Trophoblast cell (in vitro differentiated cells and primary cell): ENCODE measurements at regions not wholly inside any gene's neighbourhood (a gene's known extent, or its start where the extent isn't known, plus 50 kb on each side); places are given as distances from the start of the nearest gene placed in this dataset.

Source experiments
- DNase-seq, 2 donors: peaks; one replicate each; pipeline ENCODE4 v3.0.0-alpha.2; 2016
- H2AFZ ChIP-seq: 2 replicates; pipeline ENCODE4 v1.6.1; 2013; ENCODE audit warnings: low read length, moderate library complexity, mild to moderate bottlenecking; ENCODE audit not compliant: insufficient read depth, poor library complexity
- H2AK5ac ChIP-seq: 2 replicates; pipeline ENCODE4 v1.6.1; 2013; ENCODE audit warnings: mild to moderate bottlenecking, low read length
- H2BK120ac ChIP-seq: 2 replicates; pipeline ENCODE4 v1.6.1; 2013; ENCODE audit warnings: low read length, mild to moderate bottlenecking, moderate library complexity; ENCODE audit not compliant: insufficient read depth, poor library complexity
- H2BK12ac ChIP-seq: 2 replicates; pipeline ENCODE4 v1.6.1; 2013; ENCODE audit warnings: mild to moderate bottlenecking, low read length, moderate library complexity
- H2BK5ac ChIP-seq: 2 replicates; pipeline ENCODE4 v1.6.1; 2013; ENCODE audit warnings: low read length, low read depth, moderate library complexity, mild to moderate bottlenecking; ENCODE audit not compliant: poor library complexity
- H3K14ac ChIP-seq: 2 replicates; pipeline ENCODE4 v1.6.1; 2013; ENCODE audit warnings: mild to moderate bottlenecking, low read length
- H3K18ac ChIP-seq: 2 replicates; pipeline ENCODE4 v1.6.1; 2013; ENCODE audit warnings: mild to moderate bottlenecking, low read length
- H3K23ac ChIP-seq: 2 replicates; pipeline ENCODE4 v1.6.1; 2013; ENCODE audit warnings: low read length
- H3K27ac ChIP-seq: 2 replicates; pipeline ENCODE4 v1.5.1; 2013; ENCODE audit warnings: low read depth, mild to moderate bottlenecking, inconsistent platforms, low read length, moderate library complexity
- H3K27me3 ChIP-seq: 2 replicates; pipeline ENCODE4 v1.6.1; 2013; ENCODE audit warnings: inconsistent platforms, mild to moderate bottlenecking, low read length, moderate library complexity; ENCODE audit not compliant: insufficient read depth
- H3K36me3 ChIP-seq, 2 experiments: 1 replicate in 1 of 2; 2 replicates in 1 of 2; pipeline ENCODE4 v1.6.1; 2013; ENCODE audit warnings: low read length in 2 of 2, mild to moderate bottlenecking in 2 of 2, moderate library complexity in 1 of 2; ENCODE audit not compliant: insufficient read depth in 2 of 2, control insufficient read depth in 1 of 2
- H3K4ac ChIP-seq: 2 replicates; pipeline ENCODE4 v1.6.1; 2013; ENCODE audit warnings: low read depth, mild to moderate bottlenecking, low read length, moderate library complexity
- H3K4me1 ChIP-seq, 2 experiments: 1 replicate in 1 of 2; 2 replicates in 1 of 2; pipeline ENCODE4 v1.6.1; 2013; ENCODE audit warnings: low read length in 2 of 2, mild to moderate bottlenecking in 2 of 2, moderate library complexity in 1 of 2; ENCODE audit not compliant: insufficient read depth in 2 of 2, control insufficient read depth in 1 of 2
- H3K4me2 ChIP-seq: 2 replicates; pipeline ENCODE4 v1.6.1; 2013; ENCODE audit warnings: inconsistent platforms, mild to moderate bottlenecking, low read length, moderate library complexity
- H3K4me3 ChIP-seq: 2 replicates; pipeline ENCODE4 v1.5.1; 2013; ENCODE audit warnings: mild to moderate bottlenecking, low read depth, low read length, inconsistent platforms
- H3K79me1 ChIP-seq: one replicate; pipeline ENCODE4 v1.6.1; 2013; ENCODE audit warnings: low read length
- H3K79me2 ChIP-seq: 2 replicates; pipeline ENCODE4 v1.6.1; 2013; ENCODE audit warnings: low read length, mild to moderate bottlenecking; ENCODE audit not compliant: control insufficient read depth, insufficient read depth, poor library complexity
- H3K9ac ChIP-seq: 2 replicates; pipeline ENCODE4 v1.6.1; 2013; ENCODE audit warnings: mild to moderate bottlenecking, low read length
- H3K9me3 ChIP-seq: 2 replicates; pipeline ENCODE4 v1.6.1; 2013; ENCODE audit warnings: low read depth, mild to moderate bottlenecking, control low read depth, inconsistent platforms, low read length; ENCODE audit not compliant: insufficient read depth
- H4K12ac ChIP-seq: 2 replicates; pipeline ENCODE4 v1.6.1; 2013; ENCODE audit warnings: low read depth, mild to moderate bottlenecking, low read length, moderate library complexity
- H4K8ac ChIP-seq: 2 replicates; pipeline ENCODE4 v1.6.1; 2013; ENCODE audit warnings: low read depth, mild to moderate bottlenecking, low read length, moderate library complexity
- H4K91ac ChIP-seq: one replicate; pipeline ENCODE4 v1.6.1; 2013; ENCODE audit warnings: low read depth, mild to moderate bottlenecking, low read length, moderate library complexity
- WGBS: extraction: QIAGEN DNeasy Blood & Tissue Kit; methylation state at CpG from one replicate; pipeline ENCODE4 v1.1.7; 2013; ENCODE audit warnings: missing lambda C conversion rate; ENCODE audit not compliant: insufficient read length, insufficient coverage; ENCODE audit errors: extremely low coverage; 5-methylcytosine and 5-hydroxymethylcytosine counted together

DNA sequence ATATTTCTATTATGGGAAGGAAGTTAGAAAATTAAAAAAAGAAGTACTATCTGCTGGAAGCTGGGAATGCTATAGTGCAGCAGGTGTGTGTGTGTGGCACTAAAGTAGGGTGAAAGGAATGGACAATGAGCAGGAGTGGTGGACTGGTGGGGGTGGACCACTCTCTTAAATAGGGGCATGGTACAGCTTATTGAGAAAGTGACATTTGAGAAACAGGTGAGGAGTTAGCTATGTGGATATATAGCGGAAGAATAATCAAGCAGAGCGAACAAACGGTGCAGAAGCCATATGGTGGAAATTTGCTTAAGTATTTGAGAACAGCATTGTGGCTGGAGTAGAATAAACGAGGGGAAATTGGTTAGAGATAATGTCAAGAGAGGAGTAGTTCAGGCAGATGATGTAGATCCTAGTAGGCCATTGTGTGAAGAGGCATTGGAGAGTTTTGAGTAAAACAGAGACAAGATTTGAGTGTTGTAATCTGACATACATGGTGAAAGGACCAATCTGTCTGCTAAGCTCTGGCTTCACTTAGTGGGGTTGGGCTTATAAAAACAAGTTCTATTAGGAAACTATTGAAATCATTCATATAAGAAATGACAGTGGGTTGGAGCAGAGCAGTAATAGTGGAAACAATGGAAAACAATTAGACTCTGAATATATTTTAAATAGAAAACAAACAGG, 149.2 kb upstream of the SYT10 start:
- Histone ChIP-seq H3K79me2 (no peaks in the 10 kb centered on the region), H3K4me1 (peaks cover 6% of the 10 kb centered on the region in 2 experiments), H3K18ac (peak overlapping the region; percentile 77), H2BK120ac (peak overlapping the region; percentile 57), H3K36me3 (no peaks in the 10 kb centered on the region), H3K14ac (no peak overlapping the region), H4K8ac (no peak overlapping the region), H3K4me2 (no peak overlapping the region), H2AFZ (no peak overlapping the region), H2BK12ac (peak overlapping the region; percentile 86), H2AK5ac (no peak overlapping the region), H2BK5ac (peak overlapping the region; percentile 77), H3K9me3 (no peaks in the 10 kb centered on the region), H3K27ac (no peak overlapping the region), H4K12ac (no peak overlapping the region), H4K91ac (peak overlapping the region; percentile 47), H3K9ac (no peak overlapping the region), H3K4me3 (no peak overlapping the region), H3K27me3 (no peaks in the 10 kb centered on the region), H3K23ac (no peak overlapping the region), H3K79me1 (no peaks in the 10 kb centered on the region), H3K4ac (peak overlapping the region; percentile 44)
- 100% methylated on average over 1 of the region's 4 CpGs for WGBS
- no peak for DNase-seq

DNA sequence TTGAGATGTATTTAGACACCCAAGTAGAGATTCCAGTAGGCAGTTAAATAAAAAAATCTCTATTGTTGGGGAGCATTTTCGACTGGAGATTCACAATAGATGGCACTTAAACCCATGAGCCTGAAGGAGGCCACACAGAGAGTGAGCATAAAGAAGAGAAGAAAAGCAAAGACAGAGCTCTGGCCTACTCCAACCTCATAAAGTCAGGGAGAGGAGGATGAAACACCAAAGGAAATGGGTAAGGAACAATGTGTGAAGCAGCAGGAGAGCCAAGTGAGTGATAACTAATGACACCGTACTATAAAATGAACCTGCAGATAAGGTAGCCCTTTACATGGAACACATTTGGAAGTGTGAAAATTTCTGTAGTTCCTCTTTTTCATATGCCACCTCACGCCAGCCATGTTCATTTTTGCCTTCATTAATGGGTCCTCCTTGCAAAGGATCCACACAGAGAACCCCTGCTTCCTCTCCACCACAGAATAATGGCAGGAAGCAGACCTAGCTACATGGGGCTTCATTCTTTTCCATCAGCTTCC, 150.0 kb upstream of the SYT10 start:
- Histone ChIP-seq H3K4me3 (no peak overlapping the region), H4K8ac (no peak overlapping the region), H2AK5ac (no peak overlapping the region), H3K79me1 (no peaks in the 10 kb centered on the region), H3K36me3 (no peaks in the 10 kb centered on the region), H4K12ac (no peak overlapping the region), H3K23ac (no peak overlapping the region), H3K9ac (no peak overlapping the region), H3K9me3 (no peaks in the 10 kb centered on the region), H2AFZ (no peak overlapping the region), H2BK120ac (no peak overlapping the region), H4K91ac (peak overlapping the region; percentile 47), H3K18ac (no peak overlapping the region), H3K4ac (no peak overlapping the region), H2BK12ac (peak overlapping the region; percentile 58), H3K27me3 (no peaks in the 10 kb centered on the region), H3K79me2 (no peaks in the 10 kb centered on the region), H3K4me1 (peaks cover 6% of the 10 kb centered on the region in 2 experiments), H3K27ac (no peak overlapping the region), H3K4me2 (no peak overlapping the region), H2BK5ac (no peak overlapping the region), H3K14ac (no peak overlapping the region)
- DNase-seq = no peak
- WGBS = no CpG with 5 or more reads among the region's 3 CpGs

DNA sequence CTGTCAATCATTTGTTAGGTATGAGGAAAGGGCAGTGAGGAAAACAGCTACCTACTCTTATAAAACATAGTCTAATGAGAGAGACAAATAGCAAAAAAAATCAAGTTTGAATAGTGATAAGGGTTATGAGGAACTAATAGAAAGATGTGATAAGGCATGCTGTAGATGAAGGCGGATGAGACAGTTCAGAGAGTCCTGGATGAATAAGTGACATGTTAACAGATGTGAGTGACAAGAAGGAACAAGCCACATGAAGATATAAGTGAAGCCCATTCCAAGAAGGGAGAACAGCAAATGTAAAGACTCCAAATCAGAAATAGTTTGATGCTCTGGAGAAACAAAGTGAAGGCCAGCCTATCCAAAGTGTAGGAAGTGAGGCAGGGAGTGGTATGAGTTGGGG, 154.1 kb upstream of the SYT10 start:
- Histone ChIP-seq H3K4me1 (peaks cover under 1 to 6% of the 10 kb centered on the region in 2 experiments), H3K9ac (no peak overlapping the region), H2BK5ac (no peak overlapping the region), H3K79me2 (no peaks in the 10 kb centered on the region), H3K4me3 (no peak overlapping the region), H2AFZ (no peak overlapping the region), H4K12ac (no peak overlapping the region), H3K4ac (no peak overlapping the region), H3K36me3 (no peaks in the 10 kb centered on the region), H3K18ac (no peak overlapping the region), H3K14ac (no peak overlapping the region), H4K8ac (no peak overlapping the region), H2AK5ac (no peak overlapping the region), H3K27me3 (no peaks in the 10 kb centered on the region), H3K27ac (no peak overlapping the region), H2BK12ac (no peak overlapping the region), H4K91ac (no peak overlapping the region), H2BK120ac (no peak overlapping the region), H3K4me2 (no peak overlapping the region), H3K9me3 (no peaks in the 10 kb centered on the region), H3K23ac (no peak overlapping the region), H3K79me1 (peaks cover 3% of the 10 kb centered on the region)
- no CpG with 5 or more reads among the region's 1 CpG for WGBS
- DNase-seq = no peak

DNA sequence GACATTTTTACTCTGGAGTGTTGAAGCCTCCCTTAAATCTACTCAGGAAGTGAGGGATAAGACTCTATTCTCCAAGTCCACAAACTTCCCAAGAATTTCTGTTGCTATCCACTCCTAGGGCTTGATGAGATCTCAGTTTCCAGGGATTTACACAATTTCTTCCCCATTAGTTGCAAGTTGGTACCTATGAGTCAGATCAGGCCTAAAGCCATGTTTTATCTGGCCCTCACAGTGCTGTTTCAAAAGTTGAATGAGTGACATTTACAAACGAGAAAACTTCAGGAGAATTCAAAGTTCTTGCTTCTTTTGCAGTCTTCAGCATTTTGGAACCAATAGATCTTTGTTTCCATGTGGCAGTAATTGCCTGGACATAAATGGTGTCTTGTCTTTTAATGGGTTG, 156.4 kb upstream of the SYT10 start:
- Histone ChIP-seq H3K23ac (no peak overlapping the region), H3K18ac (no peak overlapping the region), H3K9me3 (no peaks in the 10 kb centered on the region), H3K79me2 (no peaks in the 10 kb centered on the region), H4K91ac (peak overlapping the region; percentile 24), H2BK12ac (no peak overlapping the region), H4K8ac (no peak overlapping the region), H3K9ac (no peak overlapping the region), H2BK120ac (peak overlapping the region; percentile 43), H2BK5ac (peak overlapping the region; percentile 49), H4K12ac (no peak overlapping the region), H3K4me3 (no peak overlapping the region), H3K14ac (no peak overlapping the region), H3K4me2 (no peak overlapping the region), H3K36me3 (no peaks in the 10 kb centered on the region), H3K4me1 (peaks cover 0 to 5% of the 10 kb centered on the region in 2 experiments), H3K4ac (no peak overlapping the region), H2AFZ (no peak overlapping the region), H3K27me3 (no peaks in the 10 kb centered on the region), H3K79me1 (peaks cover 3% of the 10 kb centered on the region), H3K27ac (peak overlapping the region; percentile 76), H2AK5ac (no peak overlapping the region)
- no CpG with 5 or more reads among the region's 1 CpG for WGBS
- DNase-seq = peak; percentile 49 to 84
